T-helper 2 cell treated with Interferon-gamma antibody and Interleukin-4, amounts not matched to agents 5 μg/mL and 100 μg/mL, for 36 hours (primary cell): ENCODE measurements at regions not wholly inside any gene's neighbourhood (a gene's known extent, or its start where the extent isn't known, plus 50 kb on each side); places are given as distances from the start of the nearest gene placed in this dataset.

ENCODE experiments used
- DNase-seq: peaks from one replicate; pipeline ENCODE4 v3.0.0; 2021; ENCODE audit warnings: low spot score
- H3K27ac Mint-ChIP-seq: one replicate; pipeline ENCODE4 v1.8.0; 2021; ENCODE audit warnings: mild to moderate bottlenecking, mixed read lengths
- H3K27me3 Mint-ChIP-seq: one replicate; pipeline ENCODE4 v1.8.0; 2021; ENCODE audit warnings: low read depth, mixed read lengths
- H3K36me3 Mint-ChIP-seq: one replicate; pipeline ENCODE4 v1.8.0; 2021; ENCODE audit warnings: low read depth, mixed read lengths
- H3K4me1 Mint-ChIP-seq: one replicate; pipeline ENCODE4 v1.8.0; 2021; ENCODE audit warnings: low read depth, mixed read lengths
- H3K4me3 Mint-ChIP-seq: one replicate; pipeline ENCODE4 v1.8.0; 2022; ENCODE audit warnings: mild to moderate bottlenecking, moderate library complexity, mixed read lengths
- H3K9me3 Mint-ChIP-seq: one replicate; pipeline ENCODE4 v1.8.0; 2021; ENCODE audit warnings: mixed read lengths

GRCh38 chr1:42012852-42013251 lies 94.1 kb upstream of the HIVEP3 start:
- Mint-ChIP-seq H3K36me3 (no peaks in the 10 kb centered on the region), H3K27ac (no peak overlapping the region), H3K9me3 (no peaks in the 10 kb centered on the region), H3K4me3 (no peak overlapping the region), H3K4me1 (peaks cover 13% of the 10 kb centered on the region), H3K27me3 (no peaks in the 10 kb centered on the region)
- DNase-seq: no peak

- no peak for DNase-seq
- Mint-ChIP-seq H3K36me3 (no peaks in the 10 kb centered on the region), H3K4me1 (peaks cover 11% of the 10 kb centered on the region), H3K27ac (no peak overlapping the region), H3K4me3 (no peak overlapping the region), H3K9me3 (no peaks in the 10 kb centered on the region), H3K27me3 (no peaks in the 10 kb centered on the region)
These were observed 91.7 kb upstream of the HIVEP3 start for GRCh38 chr1:42010381-42010780.

DNA sequence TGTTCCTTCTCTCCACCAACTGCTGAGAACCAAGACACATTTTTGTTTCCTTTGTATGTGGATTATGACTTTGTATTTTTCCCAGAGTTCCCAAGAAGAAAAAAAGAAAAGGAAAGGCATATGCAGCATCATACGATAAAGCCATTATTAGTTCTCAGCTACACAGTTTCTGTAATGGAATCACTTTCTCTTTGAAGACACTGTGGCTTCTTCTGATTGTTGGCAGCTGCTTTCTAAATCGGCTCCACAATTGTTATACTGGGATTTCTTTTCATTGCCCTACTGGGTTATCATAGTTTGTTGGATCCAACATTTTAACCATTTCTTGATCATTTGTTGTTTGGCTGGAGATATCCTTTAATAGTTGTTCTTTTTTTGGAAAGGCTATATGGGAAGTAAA lies 89.5 kb upstream of the HIVEP3 start:
- H3K4me3 Mint-ChIP-seq: no peak overlapping the region
- H3K4me1 Mint-ChIP-seq: peaks cover 4% of the 10 kb centered on the region
- H3K9me3 Mint-ChIP-seq: no peaks in the 10 kb centered on the region
- peaks cover 3% of the 10 kb centered on the region for H3K27me3 Mint-ChIP-seq
- no peaks in the 10 kb centered on the region for H3K36me3 Mint-ChIP-seq
- no peak overlapping the region for H3K27ac Mint-ChIP-seq
- no peak for DNase-seq

- Mint-ChIP-seq H3K4me1 (peaks cover 4% of the 10 kb centered on the region), H3K36me3 (no peaks in the 10 kb centered on the region), H3K4me3 (no peak overlapping the region), H3K9me3 (no peaks in the 10 kb centered on the region), H3K27ac (no peak overlapping the region), H3K27me3 (peaks cover 3% of the 10 kb centered on the region)
- no peak for DNase-seq
These were observed 88.1 kb upstream of the HIVEP3 start for GRCh38 chr1:42006836-42007235.

GRCh38 chr1:42006093-42006492 lies 87.4 kb upstream of the HIVEP3 start:
- H3K4me3 Mint-ChIP-seq: no peak overlapping the region
- H3K27me3 Mint-ChIP-seq: peaks cover 3% of the 10 kb centered on the region
- H3K36me3 Mint-ChIP-seq: no peaks in the 10 kb centered on the region
- no peak overlapping the region for H3K27ac Mint-ChIP-seq
- DNase-seq: no peak
- no peaks in the 10 kb centered on the region for H3K9me3 Mint-ChIP-seq
- peaks cover 4% of the 10 kb centered on the region for H3K4me1 Mint-ChIP-seq

DNA sequence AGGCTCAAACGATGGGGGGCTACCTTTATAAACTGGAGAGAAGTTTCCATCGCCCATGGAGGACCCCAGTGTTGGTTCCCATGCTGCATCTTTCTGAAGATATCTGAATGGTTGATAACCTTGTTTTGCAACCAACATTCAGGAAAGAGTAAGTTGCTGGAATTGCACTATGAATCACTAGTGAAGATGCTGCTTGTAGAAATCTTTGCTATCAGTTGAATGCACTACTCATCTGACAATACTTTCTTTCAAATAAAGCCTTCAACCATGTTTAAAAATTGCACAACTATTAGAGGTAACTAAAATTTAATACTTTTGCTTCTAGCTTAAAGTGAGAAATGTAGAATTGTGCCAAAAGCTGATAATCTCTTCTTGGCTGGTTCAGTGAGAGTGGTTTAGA lies 86.8 kb upstream of the HIVEP3 start:
- Mint-ChIP-seq H3K4me3 (no peak overlapping the region), H3K4me1 (peaks cover 4% of the 10 kb centered on the region), H3K36me3 (no peaks in the 10 kb centered on the region), H3K27ac (no peak overlapping the region), H3K27me3 (peaks cover 3% of the 10 kb centered on the region), H3K9me3 (no peaks in the 10 kb centered on the region)
- DNase-seq: no peak

GRCh38 chr1:42004860-42005259 lies 86.1 kb upstream of the HIVEP3 start:
- Mint-ChIP-seq H3K36me3 (no peaks in the 10 kb centered on the region), H3K4me1 (peaks cover 4% of the 10 kb centered on the region), H3K9me3 (no peaks in the 10 kb centered on the region), H3K27ac (no peak overlapping the region), H3K4me3 (no peak overlapping the region), H3K27me3 (peaks cover 3% of the 10 kb centered on the region)
- no peak for DNase-seq

- Mint-ChIP-seq H3K4me3 (no peak overlapping the region), H3K27me3 (peaks cover 3% of the 10 kb centered on the region), H3K27ac (no peak overlapping the region), H3K36me3 (no peaks in the 10 kb centered on the region), H3K9me3 (no peaks in the 10 kb centered on the region), H3K4me1 (peaks cover 3% of the 10 kb centered on the region)
- no peak for DNase-seq
These were observed 85.6 kb upstream of the HIVEP3 start for GRCh38 chr1:42004322-42004721.

- Mint-ChIP-seq H3K9me3 (no peaks in the 10 kb centered on the region), H3K36me3 (no peaks in the 10 kb centered on the region), H3K27me3 (peaks cover 3% of the 10 kb centered on the region), H3K4me1 (no peaks in the 10 kb centered on the region), H3K4me3 (no peak overlapping the region), H3K27ac (no peak overlapping the region)
- DNase-seq: no peak
These were observed 84.7 kb upstream of the HIVEP3 start for GRCh38 chr1:42003433-42003832.

DNA sequence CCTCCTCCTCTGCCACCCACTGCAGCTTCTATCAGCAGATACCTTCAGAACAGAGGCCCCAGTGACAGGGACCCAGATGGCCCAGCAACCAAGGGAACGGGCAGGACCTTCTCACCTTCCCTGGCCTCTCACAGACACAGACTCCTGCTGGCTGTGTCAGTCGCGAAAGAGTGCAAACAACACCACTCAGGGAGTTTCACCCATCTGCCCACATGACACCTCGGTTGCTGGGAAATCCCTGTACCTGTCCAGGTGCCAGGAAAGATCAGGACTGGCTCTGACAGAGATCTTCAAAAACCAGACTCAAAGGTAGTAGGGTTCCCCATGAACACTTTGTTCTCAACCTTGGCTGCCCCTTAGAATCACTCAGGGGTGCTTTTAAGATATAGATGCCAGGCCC lies 83.5 kb upstream of the HIVEP3 start:
- Mint-ChIP-seq H3K27ac (no peak overlapping the region), H3K9me3 (no peaks in the 10 kb centered on the region), H3K4me1 (no peaks in the 10 kb centered on the region), H3K27me3 (peaks cover 3% of the 10 kb centered on the region), H3K4me3 (no peak overlapping the region), H3K36me3 (no peaks in the 10 kb centered on the region)
- no peak for DNase-seq

DNA sequence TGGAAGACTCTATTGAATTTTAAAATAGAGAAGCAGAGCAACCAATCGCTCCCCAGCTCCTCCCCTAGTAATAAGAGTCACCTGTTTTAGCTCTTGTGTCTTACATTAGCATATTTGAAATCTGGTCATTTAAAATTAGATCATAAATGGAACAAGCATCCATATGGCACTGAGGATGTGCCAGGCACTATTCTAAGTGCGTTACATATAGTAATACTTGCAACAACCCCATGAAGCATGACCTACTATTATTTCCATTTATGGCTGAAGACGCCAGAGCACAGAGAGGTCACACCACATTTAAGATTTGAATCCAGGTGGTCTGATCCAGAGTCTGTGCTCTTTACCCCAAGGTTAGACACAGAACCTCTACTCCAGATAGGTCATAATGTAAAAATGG lies 82.0 kb upstream of the HIVEP3 start:
- H3K36me3 Mint-ChIP-seq: no peaks in the 10 kb centered on the region
- no peak overlapping the region for H3K27ac Mint-ChIP-seq
- no peak for DNase-seq
- no peaks in the 10 kb centered on the region for H3K9me3 Mint-ChIP-seq
- H3K4me1 Mint-ChIP-seq: no peaks in the 10 kb centered on the region
- H3K4me3 Mint-ChIP-seq: no peak overlapping the region
- peaks cover 3% of the 10 kb centered on the region for H3K27me3 Mint-ChIP-seq

- Mint-ChIP-seq H3K36me3 (no peaks in the 10 kb centered on the region), H3K4me1 (no peaks in the 10 kb centered on the region)
These were observed 81.2 kb upstream of the HIVEP3 start for GRCh38 chr1:41999884-42000283.

DNA sequence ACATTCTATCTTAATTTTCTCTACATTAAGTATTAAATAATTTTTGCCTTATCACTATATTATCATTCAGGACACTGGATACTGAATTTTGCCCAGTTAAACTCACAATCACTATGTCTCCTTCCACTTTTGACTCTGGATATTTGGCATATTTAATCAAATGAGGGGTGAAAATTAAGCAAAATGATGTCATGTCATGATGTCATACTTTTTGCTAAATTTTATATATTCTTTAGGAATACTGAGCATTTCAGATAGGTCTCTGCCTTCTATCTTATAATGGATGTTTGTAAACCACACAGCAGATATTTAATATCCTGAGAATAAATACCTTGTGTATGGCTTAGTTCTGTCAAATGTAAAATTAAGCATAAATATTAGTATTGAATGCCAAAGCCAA lies 79.5 kb upstream of the HIVEP3 start:
- Mint-ChIP-seq H3K9me3 (no peaks in the 10 kb centered on the region), H3K27me3 (no peaks in the 10 kb centered on the region), H3K36me3 (no peaks in the 10 kb centered on the region), H3K27ac (no peak overlapping the region), H3K4me1 (no peaks in the 10 kb centered on the region), H3K4me3 (no peak overlapping the region)
- DNase-seq: no peak

More at GRCh38 chr1:41999884-42000283, 81.2 kb upstream of the HIVEP3 start:
- H3K4me3 Mint-ChIP-seq: no peak overlapping the region
- no peaks in the 10 kb centered on the region for H3K9me3 Mint-ChIP-seq
- H3K27ac Mint-ChIP-seq: no peak overlapping the region
- DNase-seq: no peak
- peaks cover 1% of the 10 kb centered on the region for H3K27me3 Mint-ChIP-seq

DNA sequence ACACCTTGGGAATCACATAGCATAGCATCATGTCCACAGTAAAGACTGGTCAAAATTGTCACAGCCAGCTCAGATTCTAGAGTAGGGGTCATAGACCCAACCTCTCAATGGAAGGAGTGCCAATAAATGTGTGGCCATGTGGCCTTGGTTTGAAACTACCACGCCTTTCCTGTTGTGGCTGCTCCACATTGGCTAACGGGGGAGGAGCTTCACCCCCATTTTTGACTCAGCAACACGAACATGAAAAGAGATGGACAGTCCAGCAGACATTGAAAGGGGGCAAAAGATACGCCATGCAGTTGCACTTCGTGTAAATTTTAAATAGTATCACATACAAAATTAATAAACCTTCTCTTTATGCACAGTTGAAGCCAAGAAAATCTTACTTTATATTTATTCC lies 78.4 kb upstream of the HIVEP3 start:
- Mint-ChIP-seq H3K27me3 (no peaks in the 10 kb centered on the region), H3K4me1 (no peaks in the 10 kb centered on the region), H3K4me3 (no peak overlapping the region), H3K9me3 (no peaks in the 10 kb centered on the region), H3K27ac (no peak overlapping the region), H3K36me3 (no peaks in the 10 kb centered on the region)
- no peak for DNase-seq

GRCh38 chr1:41995441-41996130 lies 76.9 kb upstream of the HIVEP3 start:
- Mint-ChIP-seq H3K36me3 (no peaks in the 10 kb centered on the region), H3K9me3 (no peaks in the 10 kb centered on the region), H3K4me1 (no peaks in the 10 kb centered on the region), H3K4me3 (no peak overlapping the region), H3K27ac (no peak overlapping the region), H3K27me3 (no peaks in the 10 kb centered on the region)
- DNase-seq: no peak
